PC-9 (cell line): ENCODE measurements at regions not wholly inside any gene's neighbourhood (a gene's known extent, or its start where the extent isn't known, plus 50 kb on each side); places are given as distances from the start of the nearest gene placed in this dataset.
"Not testable (repeated sequence)": the region's sequence is repeated elsewhere in the genome, so short reads cannot be mapped to it uniquely, and the experiment has no call there.

Experiments
- EZH2 ChIP-seq: fragments of 200-600 bp; sonication (generic); IDR thresholded peaks from 2 replicates; pipeline ENCODE4 v1.8.0; 2017; ENCODE audit warnings: antibody characterized with exemption, low read depth
- TF ChIP-seq, protein P1 (sequence below): fragments of 200-600 bp; sonication (generic); conservative IDR thresholded peaks from 2 replicates; pipeline ENCODE4 v1.6.1; 2017; ENCODE audit warnings: mixed run types, antibody characterized with exemption, mild to moderate bottlenecking, moderate library complexity

DNA sequence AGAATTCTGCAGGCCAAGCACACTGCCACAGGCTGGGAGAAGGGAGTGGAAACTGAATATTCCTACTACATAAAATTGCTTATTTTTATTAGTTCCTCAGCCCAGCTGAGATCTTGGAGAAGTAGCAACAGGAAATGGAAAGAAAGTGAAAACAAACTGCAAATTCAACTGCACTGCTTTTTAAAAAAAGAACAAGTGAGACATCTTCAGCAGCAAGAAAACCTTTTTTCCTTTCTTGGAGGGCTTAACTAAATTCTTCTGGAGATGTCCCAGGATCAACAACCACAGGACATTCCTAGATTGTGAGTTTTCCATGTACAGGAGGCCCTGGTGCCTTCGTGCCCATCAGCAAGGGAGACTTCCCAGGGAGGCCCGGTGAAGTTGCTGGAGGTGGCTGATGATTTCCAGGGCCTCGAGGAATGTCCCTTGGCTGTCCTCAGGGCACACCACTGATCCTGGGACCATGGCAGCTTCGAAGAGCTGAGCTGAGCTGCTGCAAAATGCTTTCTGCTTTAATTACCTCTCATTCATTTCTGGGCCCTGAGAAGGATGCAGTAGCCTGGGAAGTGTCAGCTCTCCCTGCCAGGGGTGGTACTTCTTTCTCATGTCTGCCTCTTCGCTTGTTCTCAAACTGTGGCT is 275.5 kb upstream of the FRG2C start:
- TF ChIP-seq, protein P1, sequence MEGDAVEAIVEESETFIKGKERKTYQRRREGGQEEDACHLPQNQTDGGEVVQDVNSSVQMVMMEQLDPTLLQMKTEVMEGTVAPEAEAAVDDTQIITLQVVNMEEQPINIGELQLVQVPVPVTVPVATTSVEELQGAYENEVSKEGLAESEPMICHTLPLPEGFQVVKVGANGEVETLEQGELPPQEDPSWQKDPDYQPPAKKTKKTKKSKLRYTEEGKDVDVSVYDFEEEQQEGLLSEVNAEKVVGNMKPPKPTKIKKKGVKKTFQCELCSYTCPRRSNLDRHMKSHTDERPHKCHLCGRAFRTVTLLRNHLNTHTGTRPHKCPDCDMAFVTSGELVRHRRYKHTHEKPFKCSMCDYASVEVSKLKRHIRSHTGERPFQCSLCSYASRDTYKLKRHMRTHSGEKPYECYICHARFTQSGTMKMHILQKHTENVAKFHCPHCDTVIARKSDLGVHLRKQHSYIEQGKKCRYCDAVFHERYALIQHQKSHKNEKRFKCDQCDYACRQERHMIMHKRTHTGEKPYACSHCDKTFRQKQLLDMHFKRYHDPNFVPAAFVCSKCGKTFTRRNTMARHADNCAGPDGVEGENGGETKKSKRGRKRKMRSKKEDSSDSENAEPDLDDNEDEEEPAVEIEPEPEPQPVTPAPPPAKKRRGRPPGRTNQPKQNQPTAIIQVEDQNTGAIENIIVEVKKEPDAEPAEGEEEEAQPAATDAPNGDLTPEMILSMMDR, result not testable (repeated sequence)
- not testable (repeated sequence) for TF ChIP-seq EZH2
